C4-2B (cell line): ENCODE measurements at regions not wholly inside any gene's neighbourhood (a gene's known extent, or its start where the extent isn't known, plus 50 kb on each side); places are given as distances from the start of the nearest gene placed in this dataset.

Experiments
- ZFX ChIP-seq: fragments of 450-650 bp; IDR thresholded peaks from 2 replicates; pipeline ENCODE4 v1.6.1; 2017
- TF ChIP-seq, protein P1 (sequence below): fragments of 450-650 bp; conservative IDR thresholded peaks from 2 replicates; pipeline ENCODE4 v1.5.1; 2017; ENCODE audit warnings: mild to moderate bottlenecking

DNA sequence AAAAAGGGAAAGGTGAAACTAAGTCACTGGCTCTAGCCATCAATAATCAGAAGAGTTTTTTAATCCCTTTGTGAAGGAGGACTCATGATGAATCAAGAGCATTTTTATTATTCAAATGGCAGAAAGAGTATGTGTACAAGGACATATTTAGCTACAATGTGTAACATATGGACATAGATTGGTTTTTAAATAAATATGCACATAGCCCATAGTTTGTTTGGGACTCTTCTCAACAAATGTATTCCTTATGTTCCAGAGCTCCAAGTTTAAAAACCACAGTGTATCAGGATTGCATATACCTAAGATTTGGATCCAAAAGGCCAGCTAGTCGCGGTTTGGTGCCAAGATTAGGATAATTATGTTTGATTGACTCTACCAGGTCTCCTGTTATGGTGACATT lies 104.2 kb downstream of the C12orf50 start:
- TF ChIP-seq, protein P1, sequence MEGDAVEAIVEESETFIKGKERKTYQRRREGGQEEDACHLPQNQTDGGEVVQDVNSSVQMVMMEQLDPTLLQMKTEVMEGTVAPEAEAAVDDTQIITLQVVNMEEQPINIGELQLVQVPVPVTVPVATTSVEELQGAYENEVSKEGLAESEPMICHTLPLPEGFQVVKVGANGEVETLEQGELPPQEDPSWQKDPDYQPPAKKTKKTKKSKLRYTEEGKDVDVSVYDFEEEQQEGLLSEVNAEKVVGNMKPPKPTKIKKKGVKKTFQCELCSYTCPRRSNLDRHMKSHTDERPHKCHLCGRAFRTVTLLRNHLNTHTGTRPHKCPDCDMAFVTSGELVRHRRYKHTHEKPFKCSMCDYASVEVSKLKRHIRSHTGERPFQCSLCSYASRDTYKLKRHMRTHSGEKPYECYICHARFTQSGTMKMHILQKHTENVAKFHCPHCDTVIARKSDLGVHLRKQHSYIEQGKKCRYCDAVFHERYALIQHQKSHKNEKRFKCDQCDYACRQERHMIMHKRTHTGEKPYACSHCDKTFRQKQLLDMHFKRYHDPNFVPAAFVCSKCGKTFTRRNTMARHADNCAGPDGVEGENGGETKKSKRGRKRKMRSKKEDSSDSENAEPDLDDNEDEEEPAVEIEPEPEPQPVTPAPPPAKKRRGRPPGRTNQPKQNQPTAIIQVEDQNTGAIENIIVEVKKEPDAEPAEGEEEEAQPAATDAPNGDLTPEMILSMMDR: no peak
- TF ChIP-seq ZFX: no peak
